GM18508 (cell line): ENCODE measurements at regions not wholly inside any gene's neighbourhood (a gene's known extent, or its start where the extent isn't known, plus 50 kb on each side); places are given as distances from the start of the nearest gene placed in this dataset.
"Not testable (repeated sequence)": the region's sequence is repeated elsewhere in the genome, so short reads cannot be mapped to it uniquely, and the experiment has no call there.

ENCODE experiments used
- ATAC-seq: cut with Tn5 transposase; IDR thresholded peaks from one replicate; pipeline ENCODE4 v1.9.1; 2021; ENCODE audit warnings: moderate number of reproducible peaks; ENCODE audit not compliant: insufficient read depth, unreplicated experiment

DNA sequence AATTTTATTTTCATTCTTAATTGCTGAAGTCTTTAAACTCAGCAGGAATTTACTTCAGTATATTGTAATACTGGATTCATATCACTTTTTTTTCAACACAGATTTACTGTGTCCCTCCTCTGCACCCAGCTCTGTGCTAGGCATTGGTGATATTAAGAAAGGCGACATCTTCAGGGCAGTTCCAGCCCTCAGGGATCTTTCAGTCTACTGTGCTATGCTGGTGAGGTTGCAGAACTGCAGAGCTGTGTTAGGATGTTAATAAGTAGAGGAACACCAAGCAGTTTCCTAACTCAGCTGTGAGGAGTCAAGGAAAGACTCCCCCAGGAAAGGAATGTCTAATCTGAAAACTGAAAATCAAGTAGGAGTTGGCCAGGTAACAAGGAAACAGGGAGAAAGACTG, 158.2 kb upstream of the NPY start:
- no peak for ATAC-seq

DNA sequence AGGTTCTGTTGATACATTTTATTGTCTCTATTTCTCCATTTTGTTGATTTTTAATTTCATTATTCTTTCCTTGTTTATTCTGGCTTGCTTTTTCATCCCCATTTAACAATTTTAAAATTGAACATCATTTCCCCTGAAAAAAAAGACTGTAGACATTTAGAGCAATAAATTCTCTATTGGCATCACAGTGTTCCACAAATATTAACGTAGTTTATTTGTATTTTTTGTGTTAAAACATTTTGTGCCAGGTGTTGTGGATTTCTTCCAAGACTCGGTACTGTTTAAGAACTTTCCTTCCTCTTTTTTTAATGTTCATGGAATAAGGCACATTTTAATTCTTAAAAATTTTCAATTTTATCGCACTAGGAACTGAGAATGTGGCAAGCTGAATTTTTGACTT, 156.1 kb upstream of the NPY start:
- ATAC-seq: no peak

DNA sequence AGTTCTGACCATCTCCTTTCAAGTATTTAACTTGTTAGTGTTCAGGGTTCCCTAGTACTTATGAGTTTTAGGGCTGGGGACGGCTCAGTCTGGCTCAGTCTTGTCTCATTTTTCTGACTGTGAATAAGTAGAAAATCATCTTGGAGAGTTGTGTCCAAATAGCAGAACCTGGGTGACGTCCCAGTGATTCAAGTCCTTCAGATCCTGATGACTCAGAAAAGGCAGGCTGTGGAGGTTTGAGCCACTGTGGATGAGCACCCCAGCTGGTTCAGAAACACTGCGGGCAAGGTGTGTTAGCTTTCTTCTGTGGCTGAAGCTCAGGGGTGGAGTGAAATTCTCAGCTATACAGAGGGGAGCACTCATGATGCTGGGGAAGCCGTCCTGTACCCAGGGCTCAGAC, 154.4 kb upstream of the NPY start:
- no peak for ATAC-seq

DNA sequence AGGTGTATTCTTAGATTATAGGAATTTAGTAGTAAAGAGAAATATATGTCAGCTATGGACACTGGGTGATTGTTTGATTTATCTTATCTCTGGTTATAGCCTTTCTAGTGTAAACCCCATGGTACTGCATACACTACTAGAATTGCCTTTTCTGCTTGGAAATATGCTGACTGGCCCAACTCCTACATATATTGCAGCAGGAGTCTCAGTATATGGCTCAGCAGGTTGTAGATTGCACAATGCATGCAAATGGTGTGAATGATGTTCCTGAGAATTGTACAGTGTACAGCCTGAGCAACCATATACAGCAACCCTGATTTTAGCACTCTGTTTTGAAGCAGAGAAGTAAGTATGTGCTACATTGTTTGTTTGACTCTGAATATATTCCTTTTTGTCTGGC, 153.4 kb upstream of the NPY start:
- ATAC-seq: no peak

DNA sequence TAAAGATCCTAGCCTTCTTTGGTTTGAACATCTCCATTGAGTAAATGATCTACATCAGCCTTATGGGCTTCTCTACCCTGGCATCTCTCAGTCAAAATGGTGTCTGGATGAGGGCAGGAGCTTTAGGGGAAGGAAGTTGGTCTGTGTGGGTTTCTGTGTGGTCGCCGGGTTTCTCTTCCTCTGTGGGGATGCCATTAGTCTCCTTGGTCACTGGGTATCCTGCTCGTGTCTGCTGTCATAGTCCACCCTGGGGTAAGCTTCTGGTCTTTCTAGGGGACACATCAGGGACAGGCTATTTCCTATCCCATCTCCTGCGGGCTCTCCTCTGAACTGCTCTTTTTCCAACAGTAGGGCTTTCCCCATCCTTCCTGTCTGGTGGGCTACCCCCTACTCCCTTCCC, 150.3 kb upstream of the NPY start:
- ATAC-seq: no peak

DNA sequence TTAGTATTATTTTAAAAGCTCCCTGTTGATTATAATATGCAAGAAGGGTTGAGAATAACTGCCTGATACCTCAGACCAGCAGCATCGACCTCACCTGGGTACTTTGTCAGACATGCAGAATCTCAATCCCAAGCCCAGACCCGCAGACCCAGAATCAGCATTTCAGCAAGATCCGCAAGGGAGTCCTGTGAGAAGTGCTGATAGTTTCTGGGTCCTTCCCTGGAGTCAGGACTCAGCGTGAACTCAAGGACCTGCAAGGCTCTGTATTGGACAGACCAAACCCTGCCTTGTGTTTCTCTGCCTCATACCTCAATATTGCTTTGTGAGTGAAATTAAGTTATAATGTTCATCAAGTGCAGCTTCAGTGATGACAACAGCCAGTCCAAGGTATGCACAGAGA, 149.5 kb upstream of the NPY start:
- ATAC-seq: no peak

DNA sequence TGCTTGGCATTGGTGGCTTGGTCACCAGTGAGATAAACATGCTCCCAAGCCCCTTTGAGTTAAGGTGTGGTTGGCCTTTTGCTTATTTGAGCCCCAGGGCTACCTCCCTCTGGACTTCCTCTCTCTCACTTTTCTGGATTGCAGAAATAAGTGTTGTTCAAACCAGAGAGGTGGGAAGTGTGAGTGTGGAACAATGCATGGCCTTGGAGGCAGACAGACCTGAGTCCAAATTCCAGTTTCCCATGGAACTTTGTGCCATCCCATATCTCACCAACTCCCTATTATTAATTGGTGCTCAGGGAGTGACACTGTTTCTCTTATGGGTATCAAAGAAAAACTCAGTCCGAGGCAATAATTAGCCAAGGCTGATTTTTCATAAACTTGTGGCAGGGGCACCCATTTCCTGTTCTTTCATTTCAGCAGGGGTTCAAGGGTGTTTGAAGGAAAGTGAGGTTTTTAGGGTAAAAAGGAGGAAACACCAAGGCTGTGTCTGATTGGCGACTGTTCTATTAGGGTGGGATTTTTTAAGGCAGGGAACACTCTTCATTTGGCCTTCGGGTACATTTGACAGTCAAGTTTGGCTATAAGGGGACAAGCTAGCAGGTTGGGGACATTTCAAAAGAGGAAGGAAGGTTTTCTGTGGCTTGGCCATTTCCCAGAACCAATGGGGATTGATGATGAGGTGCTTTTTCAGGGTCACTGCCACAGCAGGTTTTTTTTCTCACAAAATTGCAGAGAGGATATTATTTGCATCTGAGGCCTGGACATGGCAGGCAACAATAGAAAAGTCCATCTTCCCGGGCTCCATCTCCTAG, 148.8 kb upstream of the NPY start:
- ATAC-seq: peak; percentile 73

DNA sequence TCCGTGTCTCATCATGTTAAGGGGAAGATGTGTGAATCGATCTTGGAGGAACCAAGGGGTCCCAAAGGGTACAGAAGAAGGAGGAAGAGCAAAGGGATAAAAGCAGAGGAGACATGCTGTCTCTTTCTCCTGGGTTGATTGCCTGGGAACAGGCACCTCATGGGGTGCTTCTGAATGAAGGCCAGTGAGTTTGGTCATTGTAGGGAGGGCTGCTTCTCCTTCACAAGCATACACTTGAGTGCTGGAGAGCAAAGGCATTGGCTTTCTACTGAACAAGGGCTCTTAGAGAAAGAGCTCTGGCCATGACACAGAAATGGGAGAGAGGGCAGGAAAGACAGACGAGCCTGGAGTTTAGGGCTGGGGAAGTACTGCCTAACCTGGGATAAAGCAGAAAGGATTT, 146.7 kb upstream of the NPY start:
- no peak for ATAC-seq

DNA sequence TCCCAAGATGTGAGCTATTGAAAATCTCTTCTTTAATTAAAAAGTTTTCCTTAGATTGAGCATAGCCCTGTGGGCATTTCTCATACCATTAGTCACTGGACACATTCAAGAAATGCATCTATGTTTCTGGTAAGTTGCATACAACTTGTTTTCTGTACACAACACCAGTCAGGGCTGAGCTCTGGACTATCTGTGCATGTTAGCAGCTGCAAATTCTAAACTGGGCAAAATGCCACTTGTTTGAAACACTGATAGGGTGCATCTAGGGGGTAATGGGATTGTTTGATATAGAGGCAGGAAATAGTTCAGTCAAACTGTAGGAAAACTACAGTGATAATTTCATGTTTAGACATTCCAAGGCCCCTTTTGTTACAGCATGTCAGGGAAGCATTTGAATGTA, 145.6 kb upstream of the NPY start:
- ATAC-seq: no peak

DNA sequence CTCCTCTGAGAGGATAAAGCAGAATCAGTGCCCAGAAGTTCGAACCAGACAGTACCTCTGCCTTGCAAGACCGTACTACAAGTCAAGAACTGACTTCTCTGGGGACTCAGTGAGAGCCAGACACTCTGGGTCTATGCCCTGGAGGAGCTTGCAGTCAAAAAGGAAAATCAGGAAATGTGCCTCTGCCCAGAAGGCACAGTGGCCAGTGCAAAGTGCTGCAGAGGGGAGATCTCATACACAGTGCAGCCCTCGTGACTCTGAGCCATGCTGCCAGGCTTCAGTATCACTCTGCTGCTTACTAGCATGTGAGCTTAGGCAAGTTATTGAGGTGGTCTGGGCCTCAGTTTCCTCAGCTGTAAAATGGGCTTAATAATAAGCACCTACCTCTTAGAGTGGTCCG, 144.0 kb upstream of the NPY start:
- ATAC-seq: no peak

DNA sequence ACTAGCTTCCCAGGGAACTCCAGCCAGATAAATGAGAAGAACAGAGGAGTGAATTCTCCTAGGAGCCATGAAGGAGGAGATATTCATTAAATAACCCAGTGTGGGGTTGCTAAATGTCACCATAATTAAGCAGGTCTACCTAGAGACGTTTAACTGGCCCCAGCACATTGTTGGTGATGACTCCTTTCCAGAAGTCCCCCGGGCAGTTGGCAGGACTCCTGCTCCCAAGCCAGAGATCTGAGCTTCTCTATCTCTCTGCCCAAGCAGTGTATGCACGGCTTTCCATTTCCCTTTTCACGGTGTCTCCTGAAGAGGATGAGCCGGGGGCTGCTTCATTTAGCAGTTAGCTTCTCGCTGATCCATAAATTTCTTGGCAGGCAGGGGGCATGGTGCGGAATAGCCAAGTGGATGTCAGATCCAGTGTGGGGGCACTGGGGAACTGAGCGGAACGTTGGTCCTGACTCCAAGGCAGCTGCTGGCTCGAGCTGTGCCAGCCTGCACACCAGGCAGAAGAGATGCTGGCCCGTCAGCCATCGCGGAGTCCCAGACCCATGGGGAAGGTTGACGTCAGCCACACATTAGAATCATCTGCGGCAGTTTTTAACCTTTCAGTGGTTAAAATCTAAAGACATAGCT, 142.0 kb upstream of the NPY start:
- ATAC-seq: no peak

DNA sequence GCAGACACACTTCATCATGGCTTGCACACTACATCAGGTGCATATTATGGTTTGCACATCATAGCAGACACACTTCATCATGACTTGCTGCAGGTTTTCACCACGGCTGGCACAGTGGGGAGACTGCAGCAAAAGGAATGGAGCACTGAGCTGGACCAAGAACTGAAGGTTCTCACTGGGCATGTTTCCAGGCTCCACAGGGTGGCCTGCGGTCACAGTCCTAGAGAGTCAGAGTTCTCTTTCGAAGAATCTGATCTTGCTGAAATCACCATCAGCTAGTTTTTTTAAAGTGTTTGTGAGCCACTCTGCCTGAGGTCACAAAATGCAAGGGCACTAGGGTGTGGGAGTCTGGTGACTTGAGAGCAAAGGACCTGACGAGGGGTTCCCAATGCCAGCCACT, 140.4 kb upstream of the NPY start:
- no peak for ATAC-seq

DNA sequence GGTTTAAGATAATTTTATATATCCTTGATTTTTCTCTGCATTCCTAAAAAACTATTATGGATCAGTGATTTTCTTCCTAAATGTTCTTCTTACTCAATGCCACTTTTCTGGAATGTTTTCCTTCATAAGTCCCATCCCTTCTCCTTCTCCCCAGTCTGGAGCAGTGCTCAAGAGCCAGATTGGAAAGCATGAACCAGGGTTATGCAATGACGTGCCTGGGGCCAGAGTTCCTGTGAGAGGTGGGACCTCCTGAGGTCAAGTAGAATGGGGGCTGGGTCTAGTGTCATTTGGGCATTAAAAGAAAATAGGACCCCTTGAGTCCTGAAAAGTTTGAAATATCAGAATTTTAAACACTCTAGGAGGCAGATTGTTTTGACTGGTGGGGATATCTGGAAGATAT, 132.0 kb upstream of the NPY start:
- no peak for ATAC-seq

DNA sequence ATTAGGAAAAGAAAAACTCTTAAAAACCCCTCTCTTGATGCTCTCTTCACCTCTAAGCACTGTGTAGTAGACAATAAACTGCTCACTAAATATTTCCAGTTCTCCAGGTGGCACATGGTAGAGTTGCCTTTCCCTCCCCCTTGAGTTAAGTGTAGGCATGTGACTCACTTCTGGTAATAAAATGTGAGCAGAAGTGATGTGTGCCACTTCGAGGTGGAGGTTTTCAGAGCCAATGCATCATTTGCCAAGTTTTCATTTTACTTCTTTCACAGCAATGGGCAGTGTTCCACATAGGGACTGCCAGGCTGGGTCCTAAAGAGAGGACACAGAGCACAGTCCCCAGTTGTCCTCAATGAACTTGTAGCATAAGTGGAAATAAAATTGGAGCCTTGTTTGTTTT, 131.6 kb upstream of the NPY start:
- ATAC-seq: no peak

DNA sequence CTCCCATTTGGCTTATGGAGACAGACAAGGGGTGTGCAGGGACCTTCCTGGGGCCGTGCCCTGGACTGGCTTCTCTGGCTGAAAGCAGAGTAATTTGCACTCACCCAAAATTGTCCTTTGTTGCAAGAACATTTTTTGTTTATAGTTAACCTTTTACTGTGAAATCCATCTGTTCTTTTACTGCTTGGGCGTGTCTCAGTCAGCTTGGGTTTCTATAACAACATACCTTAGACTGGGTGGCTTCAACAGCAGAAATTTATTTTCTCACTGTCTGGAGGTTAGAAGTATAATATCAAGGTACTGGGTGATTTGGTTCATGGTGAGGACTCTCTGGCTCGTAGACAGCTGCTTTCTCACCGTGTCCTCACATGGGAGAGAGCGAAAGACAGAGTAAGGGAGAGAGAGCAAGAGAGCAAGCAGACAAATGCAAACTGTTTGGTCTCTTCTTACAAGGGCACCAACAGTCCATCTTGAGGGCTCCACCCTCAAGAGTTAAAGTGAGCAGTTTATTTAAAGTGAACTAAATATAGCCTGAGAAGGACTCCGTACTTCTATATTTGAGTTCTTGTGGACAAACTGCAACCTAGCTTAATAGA, 131.0 kb upstream of the NPY start:
- ATAC-seq: no peak

DNA sequence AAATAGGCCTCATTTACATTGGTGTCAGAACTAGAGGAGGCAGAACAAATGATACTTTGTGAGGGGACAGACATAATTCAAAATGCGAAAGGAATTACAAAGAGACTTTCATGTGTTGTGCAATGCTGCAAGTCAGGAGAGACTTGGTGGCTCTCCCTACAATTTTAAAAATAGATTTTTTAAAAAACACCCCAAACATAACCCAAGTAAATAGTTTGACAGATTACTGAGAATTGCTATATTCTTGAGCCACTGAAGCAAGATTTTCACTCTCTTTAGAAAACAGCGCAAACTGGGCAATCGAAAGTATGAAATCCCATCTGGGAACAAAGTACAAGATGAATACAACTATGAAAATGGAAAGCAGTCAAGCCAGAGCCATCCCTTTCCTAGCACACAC, 126.3 kb upstream of the NPY start:
- no peak for ATAC-seq

DNA sequence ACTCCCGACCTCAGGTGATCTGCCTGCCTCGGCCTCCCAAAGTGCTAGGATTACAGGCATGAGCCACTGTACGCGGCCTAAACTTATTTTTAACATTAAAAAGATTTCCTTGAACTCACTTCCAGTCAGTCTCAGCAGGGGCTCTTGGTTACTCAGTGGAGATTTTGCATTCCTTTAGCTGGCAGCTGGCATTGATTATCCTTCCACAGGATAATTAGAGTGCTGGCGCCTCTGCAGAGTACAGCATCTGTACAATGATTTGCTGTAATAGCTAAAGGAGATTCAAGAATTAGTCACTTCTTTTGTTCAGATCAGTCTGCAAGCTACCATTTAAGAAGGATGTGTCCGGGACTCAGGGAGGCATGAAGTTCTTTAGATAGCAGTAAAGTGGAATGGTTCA, 125.0 kb upstream of the NPY start:
- no peak for ATAC-seq

DNA sequence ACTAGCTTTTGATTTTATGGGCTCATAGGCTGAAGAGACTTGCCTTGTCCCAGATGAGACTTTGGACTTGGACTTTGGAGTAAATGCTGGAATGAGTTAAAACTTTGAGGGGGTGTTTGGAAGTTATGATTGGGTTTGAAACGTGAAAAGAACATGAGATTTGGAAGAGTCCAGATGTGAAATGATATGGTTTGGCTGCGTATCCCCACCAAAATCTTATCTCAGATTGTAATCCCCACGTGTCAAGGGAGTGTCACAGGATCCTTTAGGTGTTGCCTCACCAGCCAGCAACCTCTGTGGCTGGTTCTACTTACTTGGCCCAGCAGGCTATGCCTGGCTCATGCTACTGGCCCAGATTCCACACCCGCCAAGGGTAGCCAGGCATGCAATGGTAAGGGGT, 119.6 kb upstream of the NPY start:
- ATAC-seq: no peak

DNA sequence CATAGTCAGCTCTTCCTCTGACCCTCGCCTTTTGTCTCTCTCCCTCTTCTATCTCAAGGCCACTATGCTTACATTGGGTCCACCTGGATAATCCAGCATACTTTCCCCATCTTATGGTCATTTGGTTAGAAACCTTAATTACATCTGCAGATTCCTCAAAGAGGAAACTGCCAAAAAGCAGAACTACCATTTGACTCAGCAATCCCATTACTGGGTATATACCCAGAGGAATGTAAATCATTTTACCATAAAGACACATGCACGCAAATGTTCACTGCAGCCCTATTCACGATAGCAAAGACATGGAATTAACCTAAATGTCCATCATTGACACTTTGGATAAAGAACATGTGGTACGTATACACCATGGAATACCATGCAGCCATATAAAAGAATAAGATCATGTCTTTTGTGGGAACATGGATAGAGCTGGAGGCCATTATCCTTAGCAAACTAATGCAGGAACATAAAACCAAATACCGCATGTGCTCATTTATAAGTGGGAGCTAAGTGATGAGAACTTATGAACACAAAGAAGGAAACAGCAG, 114.8 kb upstream of the NPY start:
- ATAC-seq: no peak

DNA sequence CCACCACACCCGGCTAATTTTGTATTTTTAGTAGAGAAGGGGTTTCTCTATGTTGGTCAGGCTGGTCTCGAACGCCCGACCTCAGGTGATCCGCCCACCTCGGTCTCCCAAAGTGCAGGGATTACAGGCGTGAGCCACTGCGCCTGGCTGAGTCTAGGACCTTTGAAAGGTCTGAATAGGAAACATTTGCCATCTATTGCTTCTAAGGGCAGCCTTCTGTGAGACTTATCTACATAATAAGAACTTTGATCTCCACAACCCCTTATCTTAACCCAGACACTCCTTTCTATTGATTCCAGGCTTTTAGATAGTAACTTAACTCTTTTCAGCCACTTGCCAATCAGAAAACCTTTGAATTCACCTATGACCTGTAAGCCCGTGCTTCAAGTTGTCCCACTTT, 112.0 kb upstream of the NPY start:
- ATAC-seq: not testable (repeated sequence)

DNA sequence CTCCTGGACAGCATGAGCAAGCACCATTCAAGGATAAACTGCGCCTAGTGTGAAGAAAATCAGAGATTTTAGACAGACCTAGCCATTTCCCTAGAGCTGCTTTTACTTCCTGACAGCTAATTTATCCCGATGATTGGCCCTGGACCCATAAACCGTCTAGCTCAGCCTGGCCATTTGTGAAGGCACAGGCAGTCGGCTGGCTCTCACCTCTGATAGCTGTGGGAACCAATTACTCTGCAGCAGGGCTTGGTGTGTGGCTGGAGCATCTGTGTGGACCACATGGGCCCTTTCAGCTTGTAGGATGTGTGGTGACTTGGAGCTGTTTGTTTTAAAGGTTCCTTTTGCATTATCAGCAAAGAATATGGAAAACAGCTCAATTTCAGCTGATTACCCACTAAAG, 111.1 kb upstream of the NPY start:
- ATAC-seq: no peak

DNA sequence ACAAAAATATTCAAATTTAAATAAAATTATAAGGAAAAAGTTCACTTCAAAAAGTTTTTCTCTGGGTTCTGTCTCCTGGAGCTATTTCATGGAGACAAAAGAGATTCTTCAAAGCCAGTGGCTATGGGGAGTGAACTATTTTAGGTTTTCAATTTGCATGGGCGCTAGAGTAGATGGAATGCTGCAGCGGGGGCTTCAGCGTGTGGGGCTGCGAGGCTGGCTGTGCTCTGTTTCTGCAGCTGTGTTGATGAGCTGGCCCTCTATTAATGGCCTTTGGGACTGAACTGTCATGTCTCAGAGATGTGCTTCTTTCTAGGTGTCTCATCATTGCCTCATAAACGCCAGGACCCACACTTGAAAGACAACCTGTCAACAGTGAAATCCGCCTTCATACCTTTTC, 108.4 kb upstream of the NPY start:
- no peak for ATAC-seq
